ENCODE measurements at regions not wholly inside any gene's neighbourhood (a gene's known extent, or its start where the extent isn't known, plus 50 kb on each side); places are given as distances from the start of the nearest gene placed in this dataset.

DNA sequence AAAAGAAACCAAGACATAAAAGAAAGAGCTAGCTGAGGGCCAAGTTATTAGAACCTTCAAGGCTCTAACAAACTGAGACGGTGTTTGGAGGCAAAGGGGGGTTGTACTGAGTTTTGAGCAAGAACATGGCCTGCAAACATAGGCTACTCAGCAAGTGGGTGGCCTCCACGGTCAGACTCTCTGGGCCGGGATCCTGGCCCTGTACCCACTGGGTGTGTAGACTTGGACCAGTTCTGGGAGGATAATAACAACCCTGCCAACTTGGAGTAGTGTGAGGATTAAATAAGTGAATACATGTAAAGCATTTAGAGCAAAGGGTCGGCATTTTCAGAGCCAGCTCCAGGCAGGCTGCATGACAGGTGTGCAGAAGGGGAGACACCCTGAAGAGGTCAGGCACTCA is 56.1 kb upstream of the TNFRSF19 start:
- Mint-ChIP-seq H3K27me3 (ENCODE audit: low read depth) (no peaks in the 10 kb centered on the region; the same call in 1 of the 2 replicates), H3K9me3 (no peaks in the 10 kb centered on the region), H3K27ac (no peak overlapping the region), H3K36me3 (no peaks in the 10 kb centered on the region), H3K4me3 (no peak overlapping the region), H3K4me1 (peaks cover 22% of the 10 kb centered on the region)
- no peak for DNase-seq (ENCODE audit: low spot score)
- no peak for ATAC-seq
- no peak for TF ChIP-seq TCF7 (CRISPR knock-in tag; IDR thresholded peaks at IDR 0.05; ENCODE audit: low read depth)
- no peak for TF ChIP-seq ZMAT4 (CRISPR knock-in tag; IDR thresholded peaks at IDR 0.05)
- no peak for TF ChIP-seq ATF6 (CRISPR knock-in tag; IDR thresholded peaks at IDR 0.05)
- TF ChIP-seq EMX1 (CRISPR knock-in tag; IDR thresholded peaks at IDR 0.05) = no peak
- TF ChIP-seq PRRX2 (CRISPR knock-in tag; IDR thresholded peaks at IDR 0.05) = no peak
- TF ChIP-seq ZNF263 (CRISPR knock-in tag; IDR thresholded peaks at IDR 0.05; ENCODE audit: low read depth) = no peak
- TF ChIP-seq, protein P1, sequence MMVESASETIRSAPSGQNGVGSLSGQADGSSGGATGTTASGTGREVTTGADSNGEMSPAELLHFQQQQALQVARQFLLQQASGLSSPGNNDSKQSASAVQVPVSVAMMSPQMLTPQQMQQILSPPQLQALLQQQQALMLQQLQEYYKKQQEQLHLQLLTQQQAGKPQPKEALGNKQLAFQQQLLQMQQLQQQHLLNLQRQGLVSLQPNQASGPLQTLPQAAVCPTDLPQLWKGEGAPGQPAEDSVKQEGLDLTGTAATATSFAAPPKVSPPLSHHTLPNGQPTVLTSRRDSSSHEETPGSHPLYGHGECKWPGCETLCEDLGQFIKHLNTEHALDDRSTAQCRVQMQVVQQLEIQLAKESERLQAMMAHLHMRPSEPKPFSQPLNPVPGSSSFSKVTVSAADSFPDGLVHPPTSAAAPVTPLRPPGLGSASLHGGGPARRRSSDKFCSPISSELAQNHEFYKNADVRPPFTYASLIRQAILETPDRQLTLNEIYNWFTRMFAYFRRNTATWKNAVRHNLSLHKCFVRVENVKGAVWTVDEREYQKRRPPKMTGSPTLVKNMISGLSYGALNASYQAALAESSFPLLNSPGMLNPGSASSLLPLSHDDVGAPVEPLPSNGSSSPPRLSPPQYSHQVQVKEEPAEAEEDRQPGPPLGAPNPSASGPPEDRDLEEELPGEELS (CRISPR knock-in tag; IDR thresholded peaks at IDR 0.05) = no peak
- no peak for TF ChIP-seq JAZF1 (CRISPR knock-in tag; IDR thresholded peaks at IDR 0.05)
- TF ChIP-seq, protein P2, sequence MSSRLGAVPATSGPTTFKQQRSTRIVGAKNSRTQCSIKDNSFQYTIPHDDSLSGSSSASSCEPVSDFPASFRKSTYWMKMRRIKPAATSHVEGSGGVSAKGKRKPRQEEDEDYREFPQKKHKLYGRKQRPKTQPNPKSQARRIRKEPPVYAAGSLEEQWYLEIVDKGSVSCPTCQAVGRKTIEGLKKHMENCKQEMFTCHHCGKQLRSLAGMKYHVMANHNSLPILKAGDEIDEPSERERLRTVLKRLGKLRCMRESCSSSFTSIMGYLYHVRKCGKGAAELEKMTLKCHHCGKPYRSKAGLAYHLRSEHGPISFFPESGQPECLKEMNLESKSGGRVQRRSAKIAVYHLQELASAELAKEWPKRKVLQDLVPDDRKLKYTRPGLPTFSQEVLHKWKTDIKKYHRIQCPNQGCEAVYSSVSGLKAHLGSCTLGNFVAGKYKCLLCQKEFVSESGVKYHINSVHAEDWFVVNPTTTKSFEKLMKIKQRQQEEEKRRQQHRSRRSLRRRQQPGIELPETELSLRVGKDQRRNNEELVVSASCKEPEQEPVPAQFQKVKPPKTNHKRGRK (CRISPR knock-in tag; IDR thresholded peaks at IDR 0.05; ENCODE audit: borderline replicate concordance) = no peak
- TF ChIP-seq, protein P3, sequence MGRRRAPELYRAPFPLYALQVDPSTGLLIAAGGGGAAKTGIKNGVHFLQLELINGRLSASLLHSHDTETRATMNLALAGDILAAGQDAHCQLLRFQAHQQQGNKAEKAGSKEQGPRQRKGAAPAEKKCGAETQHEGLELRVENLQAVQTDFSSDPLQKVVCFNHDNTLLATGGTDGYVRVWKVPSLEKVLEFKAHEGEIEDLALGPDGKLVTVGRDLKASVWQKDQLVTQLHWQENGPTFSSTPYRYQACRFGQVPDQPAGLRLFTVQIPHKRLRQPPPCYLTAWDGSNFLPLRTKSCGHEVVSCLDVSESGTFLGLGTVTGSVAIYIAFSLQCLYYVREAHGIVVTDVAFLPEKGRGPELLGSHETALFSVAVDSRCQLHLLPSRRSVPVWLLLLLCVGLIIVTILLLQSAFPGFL (CRISPR knock-in tag; IDR thresholded peaks at IDR 0.05; ENCODE audit: borderline replicate concordance) = no peak
- TF ChIP-seq, protein P4, sequence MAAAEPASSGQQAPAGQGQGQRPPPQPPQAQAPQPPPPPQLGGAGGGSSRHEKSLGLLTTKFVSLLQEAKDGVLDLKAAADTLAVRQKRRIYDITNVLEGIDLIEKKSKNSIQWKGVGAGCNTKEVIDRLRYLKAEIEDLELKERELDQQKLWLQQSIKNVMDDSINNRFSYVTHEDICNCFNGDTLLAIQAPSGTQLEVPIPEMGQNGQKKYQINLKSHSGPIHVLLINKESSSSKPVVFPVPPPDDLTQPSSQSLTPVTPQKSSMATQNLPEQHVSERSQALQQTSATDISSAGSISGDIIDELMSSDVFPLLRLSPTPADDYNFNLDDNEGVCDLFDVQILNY (CRISPR knock-in tag; IDR thresholded peaks at IDR 0.05) = no peak
- POLR2A ChIA-PET = no interaction called here
- CTCF ChIA-PET = interaction anchor here (0.5 to 2.1 kb wide), 2 partner anchors 8 to 15 kb away, joined by 3 to 6 read pairs; no protein-coding TSS in a partner anchor

GRCh38 chr13:23515116-23515515 is 55.1 kb upstream of the TNFRSF19 start:
- CTCF ChIA-PET = interaction anchor here (0.8 kb wide), 1 partner anchor 66 kb away, joined by 3 read pairs; no protein-coding TSS in a partner anchor
- ATAC-seq = no peak
- no peak overlapping the region for H3K27ac Mint-ChIP-seq
- H3K27me3 Mint-ChIP-seq (ENCODE audit: low read depth) = no peaks in the 10 kb centered on the region; the same call in 1 of the 2 replicates
- no peak overlapping the region for H3K4me3 Mint-ChIP-seq
- no peak for DNase-seq (ENCODE audit: low spot score)
- H3K36me3 Mint-ChIP-seq = no peaks in the 10 kb centered on the region
- H3K4me1 Mint-ChIP-seq = peaks cover 19% of the 10 kb centered on the region
- no peaks in the 10 kb centered on the region for H3K9me3 Mint-ChIP-seq
- POLR2A ChIA-PET = no interaction called here
- TF ChIP-seq ZBTB43 (CRISPR knock-in tag; IDR thresholded peaks at IDR 0.05) (no peak), FOXK1 (CRISPR knock-in tag; IDR thresholded peaks at IDR 0.05) (no peak), FOXJ3 (CRISPR knock-in tag; IDR thresholded peaks at IDR 0.05; ENCODE audit: borderline replicate concordance) (no peak), PRDM15 (CRISPR knock-in tag; IDR thresholded peaks at IDR 0.05) (no peak), CREM (CRISPR knock-in tag; IDR thresholded peaks at IDR 0.05) (no peak), HMGA2 (CRISPR knock-in tag; IDR thresholded peaks at IDR 0.05) (no peak), NFE2L1 (CRISPR knock-in tag; IDR thresholded peaks at IDR 0.05) (no peak), NFYB (CRISPR knock-in tag; conservative IDR thresholded peaks at IDR 0.05; ENCODE audit: low read depth) (no peak), ATF6 (CRISPR knock-in tag; IDR thresholded peaks at IDR 0.05) (no peak), ZNF317 (CRISPR knock-in tag; IDR thresholded peaks at IDR 0.05; ENCODE audit: borderline replicate concordance, low read depth) (no peak)

Measured in WTC11 (cell line).